Uterus (tissue), 2 donors: ENCODE measurements at regions not wholly inside any gene's neighbourhood (a gene's known extent, or its start where the extent isn't known, plus 50 kb on each side); places are given as distances from the start of the nearest gene placed in this dataset.

ENCODE experiments used
- CTCF ChIP-seq, 4 experiments: fragments of 200-600 bp in 2 of 4; fragments of 450-650 bp in 2 of 4; sonication (generic) in 2 of 4; IDR thresholded peaks; one replicate each; pipeline ENCODE4 v1.5.1; 2016 to 2019; ENCODE audit warnings: antibody characterized with exemption in 4 of 4, mild to moderate bottlenecking in 2 of 4, moderate library complexity in 1 of 4
- POLR2A ChIP-seq, 2 donors: fragments of 450-650 bp; IDR thresholded peaks; one replicate each; pipeline ENCODE4 v1.6.1; 2016; ENCODE audit warnings: antibody characterized with exemption in 2 of 2, mild to moderate bottlenecking in 1 of 2, moderate library complexity in 1 of 2

GRCh38 chr5:174386846-174387245 lies 337.5 kb upstream of the MSX2 start:
- no peak for TF ChIP-seq CTCF (IDR thresholded peaks at IDR 0.05)
- TF ChIP-seq POLR2A (IDR thresholded peaks at IDR 0.05) = no peak
